Endodermal cell (in vitro differentiated cells): ENCODE measurements at regions not wholly inside any gene's neighbourhood (a gene's known extent, or its start where the extent isn't known, plus 50 kb on each side); places are given as distances from the start of the nearest gene placed in this dataset.

ENCODE experiments used
- DNase-seq: peaks from one replicate; pipeline ENCODE4 v3.0.0-alpha.2; 2017
- H3K27ac ChIP-seq: 2 replicates; pipeline ENCODE4 v1.5.1; 2013; ENCODE audit warnings: mild to moderate bottlenecking, low read depth, low read length, moderate library complexity
- H3K27me3 ChIP-seq: 2 replicates; pipeline ENCODE4 v1.6.1; 2013; ENCODE audit warnings: mild to moderate bottlenecking, low read length, moderate library complexity; ENCODE audit not compliant: insufficient read depth, control insufficient read depth, poor library complexity, severe bottlenecking
- H3K36me3 ChIP-seq: 2 replicates; pipeline ENCODE4 v1.7.0; 2013; ENCODE audit warnings: mild to moderate bottlenecking, low read length, moderate library complexity; ENCODE audit not compliant: control insufficient read depth, insufficient read depth
- H3K4me1 ChIP-seq: one replicate; pipeline ENCODE4 v1.7.0; 2013; ENCODE audit warnings: low read length; ENCODE audit not compliant: control insufficient read depth, insufficient read depth
- H3K4me3 ChIP-seq: 2 replicates; pipeline ENCODE4 v1.5.1; 2013; ENCODE audit warnings: mild to moderate bottlenecking, low read length, moderate library complexity
- H3K9ac ChIP-seq: 2 replicates; pipeline ENCODE4 v1.6.1; 2013; ENCODE audit warnings: mild to moderate bottlenecking, low read length, moderate library complexity; ENCODE audit not compliant: poor library complexity, severe bottlenecking; ENCODE audit errors: extremely low read depth
- H3K9me3 ChIP-seq: 2 replicates; pipeline ENCODE4 v1.6.1; 2013; ENCODE audit warnings: mild to moderate bottlenecking, low read length, moderate library complexity; ENCODE audit not compliant: control insufficient read depth
- H3K27ac Mint-ChIP-seq: 2 replicates; pipeline ENCODE4 v1.8.0; 2020; ENCODE audit warnings: mixed read lengths
- H3K27me3 Mint-ChIP-seq: 2 replicates; pipeline ENCODE4 v1.8.0; 2021; ENCODE audit warnings: mild to moderate bottlenecking, mixed read lengths; ENCODE audit not compliant: insufficient read depth
- H3K36me3 Mint-ChIP-seq: 2 replicates; pipeline ENCODE4 v1.8.0; 2020; ENCODE audit warnings: low read depth, mixed read lengths
- H3K4me1 Mint-ChIP-seq: 2 replicates; pipeline ENCODE4 v1.8.0; 2020; ENCODE audit warnings: mixed read lengths
- H3K4me3 Mint-ChIP-seq: 2 replicates; pipeline ENCODE4 v1.8.0; 2020; ENCODE audit warnings: mild to moderate bottlenecking, moderate library complexity, mixed read lengths
- H3K9me3 Mint-ChIP-seq: 2 replicates; pipeline ENCODE4 v1.8.0; 2020; ENCODE audit warnings: mild to moderate bottlenecking, mixed read lengths
- CTCF ChIP-seq: fragments of 200-600 bp; sonication (generic); conservative IDR thresholded peaks from 2 replicates; pipeline ENCODE4 v1.5.0; 2021; ENCODE audit warnings: antibody characterized with exemption, mild to moderate bottlenecking
- WGBS, 2 experiments: methylation state at CpG; one replicate each; pipeline versions ENCODE4 v1.1.5 to v1.1.7; 2013; ENCODE audit warnings: missing lambda C conversion rate in 2 of 2, mixed read lengths in 1 of 2; ENCODE audit not compliant: insufficient coverage in 1 of 2, insufficient read length in 1 of 2; 5-methylcytosine and 5-hydroxymethylcytosine counted together

DNA sequence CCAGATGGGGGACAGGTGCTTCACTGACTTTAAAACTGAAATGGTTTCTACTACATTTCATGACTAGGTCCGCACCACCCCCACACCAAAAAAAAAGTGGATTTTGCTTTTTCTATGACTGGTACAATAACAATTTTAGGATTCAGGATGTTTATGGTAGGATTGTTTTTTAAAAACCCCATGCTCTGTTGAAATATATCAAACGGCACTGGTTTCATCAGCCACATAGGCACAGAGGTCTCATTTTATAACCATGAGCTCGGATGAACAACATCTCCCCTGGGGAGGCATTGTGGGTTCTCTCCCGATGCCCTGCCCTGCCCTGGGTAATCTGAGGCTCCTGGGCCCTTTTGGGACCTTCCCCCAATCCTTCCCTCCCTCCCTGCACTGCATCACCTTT is 202.7 kb upstream of the KBTBD8 start:
- no peak overlapping the region for H3K9ac ChIP-seq
- WGBS, 2 experiments = 84 to 100% methylated on average over 1 to 4 of the region's 4 CpGs
- H3K27ac Mint-ChIP-seq = no peak overlapping the region
- peaks cover 6% of the 10 kb centered on the region for H3K4me1 Mint-ChIP-seq
- no peak overlapping the region for H3K4me3 Mint-ChIP-seq
- peaks cover 10% of the 10 kb centered on the region for H3K9me3 ChIP-seq
- peaks cover 7% of the 10 kb centered on the region for H3K9me3 Mint-ChIP-seq
- peaks cover 6% of the 10 kb centered on the region for H3K27me3 Mint-ChIP-seq
- no peak overlapping the region for H3K4me3 ChIP-seq
- no peak for TF ChIP-seq CTCF
- H3K27ac ChIP-seq = peak overlapping the region; percentile 6
- no peaks in the 10 kb centered on the region for H3K36me3 Mint-ChIP-seq
- peaks cover 5% of the 10 kb centered on the region for H3K27me3 ChIP-seq
- no peaks in the 10 kb centered on the region for H3K36me3 ChIP-seq
- peaks cover 3% of the 10 kb centered on the region for H3K4me1 ChIP-seq
- DNase-seq = no peak

DNA sequence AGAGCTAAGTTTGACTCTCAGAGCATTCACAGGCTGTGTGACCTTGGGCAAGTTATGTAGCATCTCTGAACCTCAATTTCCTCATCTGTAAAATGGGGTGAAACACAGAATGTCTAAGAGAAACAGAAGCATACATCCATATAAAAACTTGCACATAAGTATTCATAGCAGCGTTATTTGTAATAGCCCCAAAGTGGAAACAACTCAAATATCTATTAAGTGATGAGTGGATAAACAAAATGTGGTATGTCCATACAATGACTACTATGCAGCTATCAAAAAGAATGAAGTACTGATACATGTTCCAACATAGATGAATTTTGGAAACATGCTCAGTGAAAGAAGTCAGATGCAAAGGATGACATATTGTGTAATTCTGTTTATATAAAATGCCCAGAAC is 201.8 kb upstream of the KBTBD8 start:
- Mint-ChIP-seq H3K4me3 (no peak overlapping the region), H3K9me3 (peaks cover 7% of the 10 kb centered on the region), H3K4me1 (peaks cover 6% of the 10 kb centered on the region)

DNA sequence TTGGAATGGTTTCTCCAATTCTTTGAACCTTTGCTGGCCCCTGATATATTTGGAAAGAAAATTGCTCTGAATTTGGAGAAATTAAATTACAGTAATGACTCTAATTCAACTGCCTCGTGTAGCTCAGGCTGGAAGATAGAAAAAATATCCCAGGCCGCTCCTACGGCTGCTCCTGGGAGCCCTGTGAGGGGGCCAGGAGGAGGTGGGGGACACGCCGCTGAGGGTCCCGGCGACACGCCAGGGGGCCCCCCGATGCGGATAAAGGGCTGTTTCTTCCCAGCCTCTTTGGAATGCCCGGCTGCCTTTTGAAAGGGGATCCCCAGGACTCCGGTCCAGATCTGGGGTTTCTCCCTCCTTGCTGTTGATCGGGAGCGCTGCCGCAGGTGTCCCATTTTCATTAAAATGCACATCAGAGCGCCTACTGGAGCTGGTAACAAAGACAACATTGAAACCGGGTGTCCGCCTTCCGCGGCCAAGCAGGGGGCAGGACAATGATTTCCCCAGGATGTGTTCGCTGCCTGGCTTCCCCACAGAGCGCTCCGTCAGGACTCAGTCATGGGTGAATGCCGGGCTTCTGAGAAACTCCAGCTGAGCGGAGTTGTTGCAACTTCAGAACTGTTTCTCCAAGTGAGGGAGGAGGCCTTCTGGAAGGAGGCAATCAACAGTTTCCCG is 200.1 kb upstream of the KBTBD8 start:
- H3K4me1 ChIP-seq = peaks cover 3% of the 10 kb centered on the region
- H3K4me3 Mint-ChIP-seq = peak overlapping the region; percentile 58
- no peaks in the 10 kb centered on the region for H3K27me3 ChIP-seq
- H3K27ac ChIP-seq = peak overlapping the region; percentile 68
- 26 to 32% methylated on average over 21 to 26 of the region's 26 CpGs for WGBS, 2 experiments
- H3K36me3 ChIP-seq = no peaks in the 10 kb centered on the region
- H3K9me3 ChIP-seq = peaks cover 10% of the 10 kb centered on the region
- no peak for TF ChIP-seq CTCF
- peaks cover 7% of the 10 kb centered on the region for H3K9me3 Mint-ChIP-seq
- DNase-seq = peak; percentile 82
- no peak overlapping the region for H3K27ac Mint-ChIP-seq
- H3K36me3 Mint-ChIP-seq = no peaks in the 10 kb centered on the region
- peaks cover 7% of the 10 kb centered on the region for H3K4me1 Mint-ChIP-seq
- H3K9ac ChIP-seq = no peak overlapping the region
- peaks cover 4% of the 10 kb centered on the region for H3K27me3 Mint-ChIP-seq
- H3K4me3 ChIP-seq = peak overlapping the region; percentile 33

More for the DNA sequence above, 201.8 kb upstream of the KBTBD8 start:
- TF ChIP-seq CTCF = no peak
- Histone ChIP-seq H3K4me3 (no peak overlapping the region), H3K36me3 (no peaks in the 10 kb centered on the region), H3K27me3 (peaks cover 5% of the 10 kb centered on the region), H3K9ac (no peak overlapping the region), H3K27ac (no peak overlapping the region), H3K4me1 (peaks cover 3% of the 10 kb centered on the region), H3K9me3 (peaks cover 10% of the 10 kb centered on the region)
- Mint-ChIP-seq H3K36me3 (no peaks in the 10 kb centered on the region), H3K27ac (no peak overlapping the region), H3K27me3 (peaks cover 6% of the 10 kb centered on the region)
- DNase-seq = no peak
- WGBS, 2 experiments = 88% methylated on average over 1 of the region's 1 CpG; no CpG with 5 or more reads in 1 of the 2 experiments
